Natural killer cell treated with Interleukin-12 subunit alpha and Interleukin-12 subunit beta and Interleukin-15 and Interleukin-18, amount 100 ng/mL, for 72 hours (primary cell): ENCODE measurements at regions not wholly inside any gene's neighbourhood (a gene's known extent, or its start where the extent isn't known, plus 50 kb on each side); places are given as distances from the start of the nearest gene placed in this dataset.
"Not testable (repeated sequence)": the region's sequence is repeated elsewhere in the genome, so short reads cannot be mapped to it uniquely, and the experiment has no call there.

Experiments used
- ATAC-seq, 2 donors: fragments of 150-1000 bp; cut with Tn5 transposase in 1 of 2; sonication (Bioruptor Pico), chemical (Tn5 transposase) in 1 of 2; 2 replicates each; pipeline ENCODE4 v1.10.0; 2021
- DNase-seq: peaks from one replicate; pipeline ENCODE4 v3.0.0; 2022; ENCODE audit warnings: low spot score
- H3K27ac Mint-ChIP-seq, 2 donors: 1 replicate in 1 of 2; 2 replicates in 1 of 2; pipeline ENCODE4 v1.8.0; 2022; ENCODE audit warnings: mixed read lengths in 2 of 2, mild to moderate bottlenecking in 1 of 2, moderate library complexity in 1 of 2
- H3K27me3 Mint-ChIP-seq, 2 donors: 1 replicate in 1 of 2; 2 replicates in 1 of 2; pipeline ENCODE4 v1.8.0; 2022; ENCODE audit warnings: mixed read lengths in 2 of 2
- H3K36me3 Mint-ChIP-seq: one replicate; pipeline ENCODE4 v1.8.0; 2022; ENCODE audit warnings: mixed read lengths
- H3K4me1 Mint-ChIP-seq, 2 donors: 1 replicate in 1 of 2; 2 replicates in 1 of 2; pipeline ENCODE4 v1.8.0; 2022; ENCODE audit warnings: low read depth in 2 of 2, mixed read lengths in 2 of 2, mild to moderate bottlenecking in 1 of 2
- H3K4me3 Mint-ChIP-seq: one replicate; pipeline ENCODE4 v1.8.0; 2022; ENCODE audit warnings: mixed read lengths
- H3K9me3 Mint-ChIP-seq: 2 replicates; pipeline ENCODE4 v1.8.0; 2022; ENCODE audit warnings: mixed read lengths

DNA sequence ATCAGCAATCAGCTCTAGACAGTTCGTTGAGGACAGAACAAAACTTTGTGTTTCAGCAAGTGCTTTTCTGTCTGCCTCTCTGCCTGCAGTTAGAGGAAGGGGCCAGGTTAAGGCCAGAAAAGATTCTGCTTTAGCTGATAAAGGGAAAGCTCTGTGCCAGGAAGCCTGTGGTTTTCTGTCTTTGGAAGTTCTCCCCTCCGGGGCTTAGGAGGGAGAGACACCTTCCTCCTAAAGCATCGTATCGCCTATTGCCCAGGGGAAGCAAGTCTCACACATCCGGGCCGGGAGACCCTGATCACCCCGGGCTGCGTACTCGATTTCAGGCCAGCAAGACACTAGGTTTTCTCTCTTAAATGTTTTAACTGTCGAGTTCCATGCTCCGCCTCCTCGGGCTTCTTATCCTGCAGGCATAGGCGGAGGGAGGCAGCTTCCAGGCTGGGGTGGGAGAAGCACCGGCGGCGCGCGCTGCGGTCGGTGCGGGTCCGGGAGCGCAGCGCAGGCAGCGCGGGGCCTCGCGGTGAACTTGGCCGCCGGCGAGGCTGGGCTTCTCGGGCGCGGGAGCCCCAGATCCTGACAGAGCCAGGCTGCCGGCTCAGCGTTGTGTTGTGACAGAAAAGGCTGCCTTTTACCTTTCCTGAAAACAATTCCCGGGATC, 245.4 kb downstream of the BCL2L11 start:
- H3K4me3 Mint-ChIP-seq, H3K27me3 Mint-ChIP-seq, H3K4me1 Mint-ChIP-seq, DNase-seq, H3K36me3 Mint-ChIP-seq, H3K9me3 Mint-ChIP-seq, H3K27ac Mint-ChIP-seq, ATAC-seq: not testable (repeated sequence)

DNA sequence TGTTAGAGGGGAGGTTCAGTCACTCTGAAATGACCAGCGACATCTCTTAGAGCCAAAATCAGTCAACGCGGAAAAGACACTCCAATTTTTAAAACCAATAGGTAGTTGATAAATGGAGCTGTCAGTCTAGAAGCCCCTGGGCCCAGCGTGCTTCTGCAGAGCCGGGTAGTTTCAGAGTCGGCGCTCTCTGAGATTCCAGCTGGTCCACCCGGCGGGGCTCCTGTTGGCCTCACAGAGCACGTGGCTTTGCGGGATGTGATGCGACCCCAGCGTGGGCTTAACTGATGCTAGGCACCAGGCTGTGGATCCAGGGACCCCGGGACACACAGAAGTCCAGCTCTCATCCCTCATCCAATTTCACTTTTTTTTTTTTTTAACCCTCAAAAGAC, 245.9 kb downstream of the BCL2L11 start:
- not testable (repeated sequence) for H3K36me3 Mint-ChIP-seq, ATAC-seq, H3K9me3 Mint-ChIP-seq, H3K4me3 Mint-ChIP-seq, H3K4me1 Mint-ChIP-seq, H3K27me3 Mint-ChIP-seq, DNase-seq, H3K27ac Mint-ChIP-seq

DNA sequence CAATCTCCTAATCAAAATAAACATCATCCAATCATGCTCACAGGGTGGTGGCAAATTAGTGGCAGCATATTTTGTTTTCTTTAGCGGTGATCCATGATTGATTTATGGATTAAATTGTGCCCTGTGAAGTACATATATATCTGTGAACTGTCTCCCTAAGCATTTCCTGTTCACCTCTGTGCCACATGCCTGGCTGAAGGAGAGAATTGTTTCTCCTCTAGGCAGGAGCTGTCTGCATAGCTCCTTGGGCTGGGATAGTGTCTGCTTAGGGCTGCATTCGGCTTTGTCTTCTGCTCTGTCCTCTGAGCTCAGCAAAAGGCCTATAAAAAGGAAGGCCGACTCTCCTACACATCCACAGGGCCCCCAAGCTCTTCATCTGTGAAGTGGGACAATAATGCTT, 246.4 kb downstream of the BCL2L11 start:
- DNase-seq, H3K4me1 Mint-ChIP-seq, H3K27me3 Mint-ChIP-seq, H3K36me3 Mint-ChIP-seq, H3K27ac Mint-ChIP-seq, ATAC-seq, H3K9me3 Mint-ChIP-seq, H3K4me3 Mint-ChIP-seq: not testable (repeated sequence)

DNA sequence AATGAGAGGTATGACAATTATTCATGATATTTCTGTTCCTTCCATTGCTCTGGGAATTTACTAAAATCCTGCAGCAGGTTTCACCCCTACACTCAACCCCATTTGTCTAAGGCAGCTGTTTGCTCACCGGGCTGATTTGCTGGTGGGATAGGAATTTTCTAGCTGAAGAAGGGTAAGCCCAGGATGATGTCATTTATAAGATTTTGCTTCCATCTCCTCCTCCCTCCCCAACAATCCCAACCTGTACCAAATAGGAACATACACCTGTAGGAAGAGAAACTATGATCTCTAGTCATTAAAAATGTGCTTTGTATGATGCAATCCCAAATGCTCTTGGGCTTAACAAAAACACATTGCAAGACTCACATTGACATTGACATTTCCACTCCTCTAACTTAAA, 247.2 kb downstream of the BCL2L11 start:
- H3K4me3 Mint-ChIP-seq, H3K9me3 Mint-ChIP-seq, ATAC-seq, H3K27ac Mint-ChIP-seq, H3K27me3 Mint-ChIP-seq, H3K4me1 Mint-ChIP-seq, H3K36me3 Mint-ChIP-seq, DNase-seq: not testable (repeated sequence)

DNA sequence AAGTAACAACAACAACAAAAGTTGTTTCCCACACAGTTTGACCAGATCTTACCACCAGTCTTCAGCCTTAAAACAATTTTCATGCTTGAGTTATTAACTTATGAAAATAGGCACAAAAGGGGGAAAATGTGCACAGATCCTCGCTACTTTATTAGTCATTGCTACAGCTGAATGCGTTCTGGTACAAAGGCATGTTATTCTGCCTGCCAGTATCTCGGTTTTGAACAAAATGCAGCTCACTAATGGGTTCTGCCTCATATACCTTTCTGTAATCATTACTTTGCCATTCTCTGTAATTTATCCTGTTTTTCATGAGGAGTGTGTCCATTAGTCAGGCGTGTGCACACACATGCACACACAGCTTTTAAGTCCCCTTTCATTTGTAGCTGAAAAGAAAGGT, 247.6 kb downstream of the BCL2L11 start:
- not testable (repeated sequence) for H3K4me3 Mint-ChIP-seq, H3K36me3 Mint-ChIP-seq, H3K27me3 Mint-ChIP-seq, H3K27ac Mint-ChIP-seq, DNase-seq, ATAC-seq, H3K9me3 Mint-ChIP-seq, H3K4me1 Mint-ChIP-seq

DNA sequence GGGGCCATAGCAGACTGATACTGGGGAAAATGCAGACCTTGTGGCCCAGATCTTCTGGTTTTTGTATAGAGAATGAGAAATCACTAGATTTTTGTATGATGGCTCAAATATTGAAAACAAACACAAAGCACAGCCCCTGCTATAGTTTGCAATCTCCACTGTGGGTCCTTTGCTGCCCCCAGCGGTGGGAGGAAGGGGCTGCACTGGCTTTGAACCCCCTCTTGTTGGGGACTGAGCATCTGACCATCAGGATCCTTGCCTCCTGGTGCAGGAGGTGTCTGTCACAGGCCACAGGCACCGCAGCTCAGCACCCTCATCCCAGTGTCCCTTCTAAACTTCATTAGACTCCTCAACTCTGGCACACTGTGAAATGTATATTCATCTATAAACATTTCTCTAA, 252.3 kb downstream of the BCL2L11 start:
- not testable (repeated sequence) for H3K4me3 Mint-ChIP-seq, H3K9me3 Mint-ChIP-seq, H3K36me3 Mint-ChIP-seq, ATAC-seq, H3K27me3 Mint-ChIP-seq, DNase-seq, H3K27ac Mint-ChIP-seq
- peaks cover 0 to 11% of the 10 kb centered on the region in 2 donors for H3K4me1 Mint-ChIP-seq

DNA sequence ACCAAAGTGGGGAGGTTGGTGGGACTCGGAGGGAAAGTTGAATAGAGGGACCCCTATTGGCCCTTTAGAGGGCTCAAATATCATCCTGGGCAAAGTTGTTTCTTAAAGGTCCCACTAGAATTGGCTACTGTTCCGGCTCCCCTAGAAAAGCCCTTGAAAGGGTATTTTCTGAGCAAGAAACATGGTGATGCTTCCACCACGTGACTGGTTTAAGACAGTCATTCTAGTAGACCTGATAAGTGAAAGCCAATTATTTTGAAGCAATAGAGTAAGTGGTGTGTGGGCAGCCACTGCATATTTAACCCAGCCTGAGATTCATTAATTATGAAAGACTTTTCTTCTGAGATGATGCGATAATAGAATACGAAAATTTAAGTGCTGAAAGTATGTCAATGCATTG, 253.3 kb downstream of the BCL2L11 start:
- DNase-seq, H3K36me3 Mint-ChIP-seq, H3K27me3 Mint-ChIP-seq, H3K9me3 Mint-ChIP-seq, H3K4me3 Mint-ChIP-seq, ATAC-seq: not testable (repeated sequence)
- Mint-ChIP-seq H3K4me1 (peaks cover 0 to 11% of the 10 kb centered on the region in 2 donors), H3K27ac (peak overlapping the region in 1 of 2 donors; percentile 20)

DNA sequence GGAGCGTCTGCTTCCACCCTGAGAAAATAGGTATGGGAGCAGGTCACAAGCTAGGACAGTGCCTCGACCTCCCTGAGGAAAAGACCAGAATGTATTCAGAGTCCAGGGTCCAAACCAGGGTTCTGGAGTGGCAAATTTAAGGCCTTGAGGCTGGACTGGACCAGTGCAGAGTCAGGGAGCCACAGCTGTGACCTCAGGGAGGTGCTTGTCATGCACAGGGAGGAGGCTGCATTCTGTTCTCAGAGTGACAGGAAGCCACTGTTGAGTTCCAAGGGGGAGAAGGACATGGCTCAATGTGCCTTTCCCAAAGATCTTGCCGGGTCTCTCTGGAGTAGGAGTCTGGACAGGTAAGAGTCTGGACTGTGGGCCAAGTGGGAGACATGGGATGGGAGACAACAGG, 254.0 kb downstream of the BCL2L11 start:
- H3K36me3 Mint-ChIP-seq, DNase-seq, H3K9me3 Mint-ChIP-seq, H3K27me3 Mint-ChIP-seq: not testable (repeated sequence)
- H3K27ac Mint-ChIP-seq, result peak overlapping the region in 1 of 2 donors; percentile 58
- H3K4me3 Mint-ChIP-seq, result peak overlapping the region; percentile 22
- peaks cover 0 to 11% of the 10 kb centered on the region in 2 donors for H3K4me1 Mint-ChIP-seq
- peak in 1 of 2 donors; percentile 36 for ATAC-seq

DNA sequence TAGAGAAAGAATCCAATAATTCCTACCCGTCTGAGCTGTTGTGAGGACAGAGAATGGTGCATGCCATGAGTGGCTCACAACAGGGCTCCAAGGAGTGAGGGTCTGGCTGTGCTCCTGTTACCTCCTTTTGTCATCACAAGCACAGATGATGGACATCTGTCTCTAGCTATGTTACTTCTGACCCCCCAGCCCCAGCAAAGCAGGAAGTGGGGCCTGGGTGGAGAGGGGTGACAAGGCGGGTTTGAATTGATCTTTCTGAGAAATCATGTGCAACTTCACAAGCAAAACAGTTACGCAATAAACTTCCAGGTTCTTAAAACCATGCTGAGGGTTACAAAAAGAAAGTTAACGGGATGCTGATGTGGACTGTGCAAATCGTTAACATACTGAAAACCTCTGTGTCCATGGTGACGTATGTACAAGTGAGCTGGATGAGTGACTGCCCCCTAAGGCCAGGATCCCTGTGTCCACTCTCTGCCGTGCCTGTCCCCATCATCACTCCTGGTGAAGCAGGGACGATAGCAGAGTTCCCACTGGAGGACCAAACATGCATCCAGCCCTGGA, 254.7 kb downstream of the BCL2L11 start:
- H3K9me3 Mint-ChIP-seq, result not testable (repeated sequence)
- peak; percentile 64 to 74 for ATAC-seq
- H3K4me1 Mint-ChIP-seq, result peaks cover 0 to 11% of the 10 kb centered on the region in 2 donors

DNA sequence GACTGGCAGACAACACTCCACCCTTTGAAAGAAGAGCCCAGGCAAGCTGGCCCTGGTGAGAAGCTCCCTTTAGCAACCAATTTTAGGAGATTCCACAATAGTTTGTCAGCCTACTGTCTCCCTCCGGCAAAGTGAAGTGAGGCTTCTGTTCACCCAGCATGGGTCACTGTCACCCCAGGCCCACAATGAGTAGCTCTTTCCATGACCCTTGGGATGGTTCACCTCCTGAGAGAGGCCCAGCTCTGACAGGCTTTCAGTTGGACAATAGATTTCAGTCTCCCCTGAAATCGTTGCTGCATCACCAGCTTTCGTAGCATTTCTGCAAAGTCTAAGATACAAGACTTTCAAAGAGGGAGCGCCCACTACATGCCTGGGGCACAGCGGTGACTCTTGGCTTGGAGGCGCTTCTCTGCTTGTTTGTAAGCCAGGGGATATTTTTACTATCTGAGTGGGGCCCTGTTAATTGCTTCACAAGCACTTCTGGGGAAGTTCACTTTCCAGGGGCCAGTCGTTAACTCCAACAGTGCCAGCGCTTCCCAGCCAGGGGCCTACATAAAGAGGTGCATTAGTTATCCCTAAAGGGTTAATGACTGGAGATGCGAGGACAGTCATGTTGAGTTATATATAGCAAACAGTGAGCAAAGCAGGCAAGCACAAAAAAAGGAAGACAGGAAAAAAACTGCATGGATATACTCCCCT, 255.7 kb downstream of the BCL2L11 start:
- not testable (repeated sequence) for H3K36me3 Mint-ChIP-seq, DNase-seq, H3K4me3 Mint-ChIP-seq, H3K27me3 Mint-ChIP-seq, H3K27ac Mint-ChIP-seq, H3K9me3 Mint-ChIP-seq, ATAC-seq
- H3K4me1 Mint-ChIP-seq, result peaks cover 4 to 11% of the 10 kb centered on the region in 2 donors

More for the DNA sequence above, 254.7 kb downstream of the BCL2L11 start:
- not testable (repeated sequence) for H3K27me3 Mint-ChIP-seq, H3K36me3 Mint-ChIP-seq
- Mint-ChIP-seq H3K27ac (peak overlapping the region in 1 of 2 donors; percentile 58), H3K4me3 (peak overlapping the region; percentile 22)
- peak; percentile 56 for DNase-seq

DNA sequence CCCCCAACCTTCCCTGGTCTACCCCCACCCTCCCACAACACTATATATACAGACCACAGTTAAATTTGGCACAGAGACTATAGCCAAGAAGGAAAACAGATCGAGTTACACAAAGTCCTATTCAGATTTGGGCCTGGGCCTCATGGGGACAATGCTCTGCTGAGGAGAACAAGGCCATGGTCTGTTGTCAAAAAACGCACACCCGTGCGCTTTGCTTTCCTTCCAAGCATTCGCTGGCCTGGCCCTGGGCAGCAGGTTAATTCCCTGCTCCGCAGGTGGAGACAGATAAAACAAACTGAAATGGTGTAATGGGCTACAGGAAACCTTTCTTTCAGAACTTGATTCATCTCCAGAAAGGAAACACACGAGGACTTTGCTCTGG, 256.2 kb downstream of the BCL2L11 start:
- not testable (repeated sequence) for H3K36me3 Mint-ChIP-seq

DNA sequence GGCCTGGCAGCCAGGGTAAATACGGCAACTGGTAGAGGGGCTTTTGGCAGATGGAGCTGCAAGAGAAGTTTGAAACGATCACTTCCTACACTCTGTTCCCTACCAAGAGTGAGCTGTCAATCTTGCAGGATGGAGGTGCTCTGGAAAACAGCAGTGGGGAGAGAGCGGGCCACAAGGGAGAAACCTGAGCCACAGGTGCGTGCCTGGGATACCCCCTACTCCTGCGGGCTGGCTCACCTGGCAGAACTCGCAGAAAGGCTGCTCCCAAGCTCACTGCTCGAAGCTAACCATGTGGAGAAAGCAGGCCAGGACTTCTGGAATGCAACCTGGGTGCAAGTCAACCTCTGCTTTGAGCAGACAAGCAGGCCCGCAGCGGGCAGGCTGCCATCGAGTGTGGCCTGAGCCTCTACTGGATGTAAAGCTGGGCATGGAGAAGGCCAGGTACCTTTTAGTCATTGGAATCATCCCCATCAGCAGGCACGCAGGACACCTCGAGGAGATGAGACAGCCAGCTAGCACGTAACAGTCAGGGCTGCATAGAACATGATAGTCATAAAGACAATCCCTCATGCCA, 256.8 kb downstream of the BCL2L11 start:
- H3K27me3 Mint-ChIP-seq, H3K36me3 Mint-ChIP-seq, ATAC-seq: not testable (repeated sequence)

More for the DNA sequence above, 256.2 kb downstream of the BCL2L11 start:
- H3K27ac Mint-ChIP-seq, H3K27me3 Mint-ChIP-seq, H3K4me3 Mint-ChIP-seq, DNase-seq, H3K9me3 Mint-ChIP-seq, ATAC-seq: not testable (repeated sequence)
- peaks cover 4 to 11% of the 10 kb centered on the region in 2 donors for H3K4me1 Mint-ChIP-seq

DNA sequence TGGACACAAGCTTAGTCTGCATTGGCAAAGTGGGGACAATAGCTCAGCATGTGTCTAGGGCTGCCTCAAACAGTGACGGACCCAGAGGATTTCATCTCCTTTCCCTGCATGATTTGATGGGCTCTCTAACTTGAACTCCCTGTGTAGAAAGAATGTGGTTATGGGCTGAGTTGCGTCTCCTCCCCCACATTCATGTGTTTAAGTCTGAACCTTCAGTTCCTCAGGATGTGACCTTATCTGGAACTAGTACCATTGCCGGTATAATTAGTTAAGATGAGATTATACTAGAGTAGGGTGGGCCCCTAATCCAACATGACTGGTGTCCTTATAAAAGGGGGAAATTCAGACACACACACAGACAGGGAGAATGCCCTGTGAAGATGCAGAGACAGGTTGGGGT, 257.6 kb downstream of the BCL2L11 start:
- peaks cover 4 to 11% of the 10 kb centered on the region in 2 donors for H3K4me1 Mint-ChIP-seq
- not testable (repeated sequence) for H3K27ac Mint-ChIP-seq, H3K27me3 Mint-ChIP-seq, ATAC-seq, DNase-seq, H3K9me3 Mint-ChIP-seq, H3K36me3 Mint-ChIP-seq, H3K4me3 Mint-ChIP-seq

More for the DNA sequence above, 256.8 kb downstream of the BCL2L11 start:
- peaks cover 4 to 11% of the 10 kb centered on the region in 2 donors for H3K4me1 Mint-ChIP-seq
- not testable (repeated sequence) for H3K9me3 Mint-ChIP-seq, DNase-seq, H3K4me3 Mint-ChIP-seq, H3K27ac Mint-ChIP-seq
